A172 (cell line): ENCODE measurements at regions not wholly inside any gene's neighbourhood (a gene's known extent, or its start where the extent isn't known, plus 50 kb on each side); places are given as distances from the start of the nearest gene placed in this dataset.
A peak's percentile ranks its signal among the peaks of the same experiment; 100 is the strongest.

Experiments
- DNase-seq: peaks from one replicate; pipeline ENCODE4 v3.0.0-alpha.2; 2015; ENCODE audit warnings: low spot score

DNA sequence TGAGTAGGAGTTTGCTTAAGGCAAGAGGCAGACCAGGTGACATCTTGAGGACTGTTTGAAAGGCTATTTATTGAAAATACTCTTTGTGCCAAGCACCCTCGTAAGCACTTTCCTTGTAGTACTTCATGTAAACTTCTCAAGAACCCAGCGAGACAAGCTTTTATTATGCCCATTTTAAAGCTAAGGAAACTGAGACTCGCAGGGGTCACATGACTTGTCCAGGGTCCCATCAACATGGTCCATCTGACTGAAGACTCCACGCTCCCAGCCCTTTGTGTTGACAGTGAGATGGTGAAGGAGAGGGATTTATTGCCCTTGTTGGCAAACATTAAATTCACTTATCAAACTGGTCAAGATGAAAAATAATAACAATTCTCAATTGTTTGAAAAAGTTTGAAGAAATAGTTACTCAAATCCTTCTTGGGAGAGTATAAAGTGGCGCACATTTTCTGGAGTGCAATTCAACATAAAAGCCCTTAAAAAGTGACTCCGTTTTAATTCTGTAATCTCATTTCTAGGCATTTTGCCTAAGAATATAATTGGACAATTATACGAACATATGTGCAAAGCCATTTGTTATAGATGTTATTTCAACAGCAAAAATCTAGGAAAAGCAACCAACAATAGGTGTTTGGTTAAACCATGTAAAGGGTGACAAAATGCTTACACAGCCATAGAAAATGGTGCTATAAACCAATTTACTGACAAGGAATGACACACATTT, 270.5 kb upstream of the NCKAP5 start:
- DNase-seq, result no peak

- DNase-seq, result no peak
Observed at GRCh38 chr2:133839677-133840076, 271.4 kb upstream of the NCKAP5 start.

GRCh38 chr2:133840761-133841160, 272.5 kb upstream of the NCKAP5 start:
- DNase-seq, result no peak

DNA sequence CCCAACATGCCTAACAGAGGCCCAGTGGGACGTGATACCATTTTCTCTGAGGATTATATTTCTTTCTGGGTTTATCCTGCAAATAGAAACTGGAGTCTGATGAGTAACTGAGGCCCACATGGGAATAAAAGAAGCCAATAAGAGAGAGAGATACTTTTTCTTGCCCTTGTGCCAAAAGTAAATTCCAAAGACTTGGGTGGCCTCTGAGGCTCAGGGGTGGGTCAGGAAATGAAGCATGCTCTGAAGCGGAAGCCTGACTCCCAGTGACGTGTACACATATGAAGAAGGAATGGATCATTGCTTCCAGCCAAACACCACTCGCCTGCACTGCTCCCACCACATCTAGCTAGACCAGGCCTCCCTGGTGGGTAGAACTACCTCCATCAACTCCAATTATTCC, 273.6 kb upstream of the NCKAP5 start:
- DNase-seq, result peak; percentile 92

- no peak for DNase-seq
Observed at GRCh38 chr2:133842446-133842845, 274.2 kb upstream of the NCKAP5 start.

GRCh38 chr2:133843091-133843490, 274.8 kb upstream of the NCKAP5 start:
- no peak for DNase-seq

DNA sequence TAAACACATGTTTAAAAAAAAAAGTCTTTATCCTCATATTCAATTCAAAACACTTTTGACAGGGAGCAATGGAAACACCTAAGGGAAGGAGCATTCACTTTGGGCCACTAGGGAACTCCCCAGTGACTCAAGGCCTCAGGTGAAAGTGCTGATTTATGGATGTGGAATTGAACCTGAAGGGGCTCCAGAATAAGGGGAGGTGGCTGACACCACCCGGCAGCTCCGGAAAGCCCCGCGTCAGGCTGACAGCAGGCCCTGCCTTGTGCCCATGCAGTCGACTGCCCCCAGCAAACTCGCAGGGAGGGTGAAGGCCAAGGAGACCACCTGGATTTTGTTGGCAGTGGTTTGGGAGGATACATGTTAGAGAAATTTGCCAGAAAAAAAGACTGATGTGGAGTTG, 275.3 kb upstream of the NCKAP5 start:
- DNase-seq, result no peak

GRCh38 chr2:133844214-133844892, 276.1 kb upstream of the NCKAP5 start:
- DNase-seq, result peak; percentile 80

DNA sequence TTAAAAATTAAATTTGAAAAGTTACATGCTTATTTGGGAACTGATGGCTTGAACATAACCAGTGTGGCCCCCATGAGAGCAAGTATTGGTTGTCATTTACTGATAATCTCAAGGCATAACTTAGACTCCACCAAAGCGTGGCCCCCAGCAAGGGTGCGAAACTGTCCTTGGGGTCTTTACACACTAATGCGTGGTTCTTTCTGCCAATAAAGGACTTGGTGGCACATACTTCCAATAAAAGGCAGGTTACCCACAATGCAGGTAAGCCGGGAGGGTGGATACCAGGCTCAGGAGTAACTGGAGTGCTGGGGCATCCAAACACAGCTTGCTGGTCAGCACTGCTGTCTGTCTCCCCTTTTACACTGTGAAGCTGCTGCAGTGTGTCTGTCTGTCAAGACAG, 278.2 kb upstream of the NCKAP5 start:
- DNase-seq, result no peak

DNA sequence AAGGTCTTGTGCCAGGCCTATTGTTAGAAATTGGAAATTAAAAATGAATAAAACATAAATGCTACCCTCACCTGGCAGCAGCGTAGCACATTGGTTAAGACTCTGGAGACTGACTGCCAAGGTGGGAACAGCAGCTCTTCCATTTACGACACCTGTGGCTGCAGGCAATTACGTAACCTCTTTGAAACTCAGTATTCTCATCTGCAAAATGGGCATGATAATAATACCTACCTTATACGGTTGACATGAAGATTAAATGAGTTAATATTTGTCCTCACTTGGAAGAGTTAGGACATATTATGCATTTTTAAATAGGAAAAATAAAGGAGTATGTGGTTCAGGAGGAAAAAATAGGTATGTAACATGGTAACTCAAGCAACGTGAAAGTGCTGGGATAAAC, 279.3 kb upstream of the NCKAP5 start:
- DNase-seq, result no peak

GRCh38 chr2:133848111-133848649, 279.9 kb upstream of the NCKAP5 start:
- no peak for DNase-seq

DNA sequence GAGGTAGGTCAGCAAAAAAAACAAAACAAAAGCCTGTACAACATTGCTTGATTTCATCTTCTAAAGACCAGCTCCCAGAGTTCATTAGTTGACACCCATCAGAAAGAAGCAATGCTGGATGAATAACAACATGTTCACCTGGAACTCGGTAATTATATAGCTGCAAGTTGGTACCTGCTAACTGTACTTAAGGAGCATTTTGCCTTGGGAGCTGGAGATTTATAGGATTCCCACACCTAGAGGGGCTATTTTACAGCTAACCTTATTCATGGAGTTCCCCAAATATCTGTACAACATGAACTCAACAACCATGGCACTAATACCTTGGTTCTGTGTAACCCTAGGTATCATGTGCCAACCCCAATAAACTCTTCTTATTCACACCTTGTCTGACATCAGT, 281.1 kb upstream of the NCKAP5 start:
- DNase-seq, result no peak

GRCh38 chr2:133854603-133855200, 286.4 kb upstream of the NCKAP5 start:
- DNase-seq, result no peak

DNA sequence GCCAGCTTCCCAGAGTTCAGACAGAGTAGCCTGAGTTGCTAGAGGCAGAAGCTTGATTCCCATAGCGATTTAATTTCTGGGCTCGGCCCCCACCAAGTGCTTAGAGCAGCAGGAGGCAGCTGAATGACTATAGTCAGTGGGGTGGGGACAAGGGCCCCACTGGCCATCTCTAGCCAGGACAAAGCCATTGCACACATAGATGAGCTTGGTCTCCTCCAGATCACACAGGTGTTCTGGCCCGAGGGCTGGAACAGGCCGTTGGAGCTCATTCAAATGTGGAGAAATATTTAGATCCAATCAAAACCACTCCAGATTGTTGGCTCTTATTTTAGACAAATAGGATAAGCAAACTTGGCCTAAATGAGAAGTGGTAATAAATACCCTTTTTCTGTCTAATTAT, 287.3 kb upstream of the NCKAP5 start:
- DNase-seq, result no peak

DNA sequence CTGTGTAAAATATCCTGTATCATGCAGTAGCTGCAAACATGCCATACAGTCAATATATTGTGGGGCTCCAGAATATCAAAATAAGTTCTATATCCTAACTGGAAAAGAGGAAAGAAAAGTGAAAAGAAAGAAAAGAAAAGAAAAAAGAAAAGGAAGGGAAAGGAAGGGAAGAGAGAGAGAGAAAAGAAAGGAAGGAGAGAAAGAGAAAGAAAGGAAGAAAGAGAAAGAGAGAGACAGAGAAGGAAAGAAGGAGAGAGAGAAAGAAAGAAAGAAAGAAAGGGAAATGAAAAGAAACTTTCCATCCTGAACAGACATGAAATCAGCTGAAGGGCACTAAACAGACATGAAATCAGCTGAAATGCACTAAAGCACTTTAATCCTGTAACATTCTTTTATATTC, 288.4 kb upstream of the NCKAP5 start:
- DNase-seq, result no peak

DNA sequence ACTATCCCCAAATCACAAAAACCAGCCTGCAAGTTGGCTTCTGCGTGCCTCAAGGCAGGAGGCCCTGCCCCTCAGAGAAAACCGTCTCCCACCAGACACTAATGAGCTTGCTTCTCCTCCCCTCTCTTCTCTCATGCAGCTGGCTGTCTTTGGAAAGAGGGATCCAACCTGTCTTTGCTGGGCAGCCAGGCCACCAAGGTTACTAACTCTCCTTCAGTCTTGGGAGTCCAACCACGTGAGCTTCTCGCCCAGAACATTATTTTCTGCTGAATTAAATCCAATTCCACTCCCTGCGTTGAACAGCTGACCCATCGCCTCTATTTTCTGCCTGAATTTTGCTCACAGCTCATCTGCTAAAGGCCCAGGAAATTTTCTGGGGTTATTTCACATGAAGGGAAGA, 291.3 kb upstream of the NCKAP5 start:
- DNase-seq, result no peak

DNA sequence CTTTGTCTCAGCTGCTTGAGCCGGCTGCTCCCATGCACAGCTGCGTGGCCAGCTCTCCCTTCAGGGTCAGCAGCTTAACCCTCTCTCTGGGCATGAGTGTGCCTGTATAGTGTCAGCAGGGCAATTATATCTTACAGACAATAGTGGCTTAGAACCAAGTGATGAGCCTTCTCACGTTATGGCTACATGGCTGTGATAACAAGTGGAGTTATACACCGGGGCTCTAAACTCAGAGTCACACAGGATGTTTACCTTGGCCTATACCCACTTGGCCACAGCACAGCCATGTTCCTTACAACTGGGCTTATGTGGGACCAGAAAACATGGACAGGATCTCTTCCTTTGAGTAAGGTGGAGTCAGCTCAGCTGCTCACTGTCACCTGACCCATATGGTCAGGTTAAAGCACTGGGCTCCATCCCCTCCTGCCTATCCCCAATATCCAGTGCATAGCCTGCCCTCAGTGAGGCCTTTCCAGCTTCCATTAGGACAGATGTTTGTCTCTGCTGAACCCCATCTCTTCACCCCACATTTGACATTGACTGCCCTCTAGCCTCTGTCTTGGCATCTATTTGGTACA, 294.2 kb upstream of the NCKAP5 start:
- DNase-seq, result no peak

GRCh38 chr2:133863106-133863800, 295.0 kb upstream of the NCKAP5 start:
- no peak for DNase-seq

- no peak for DNase-seq
Observed at GRCh38 chr2:133865141-133865540, 296.9 kb upstream of the NCKAP5 start.

DNA sequence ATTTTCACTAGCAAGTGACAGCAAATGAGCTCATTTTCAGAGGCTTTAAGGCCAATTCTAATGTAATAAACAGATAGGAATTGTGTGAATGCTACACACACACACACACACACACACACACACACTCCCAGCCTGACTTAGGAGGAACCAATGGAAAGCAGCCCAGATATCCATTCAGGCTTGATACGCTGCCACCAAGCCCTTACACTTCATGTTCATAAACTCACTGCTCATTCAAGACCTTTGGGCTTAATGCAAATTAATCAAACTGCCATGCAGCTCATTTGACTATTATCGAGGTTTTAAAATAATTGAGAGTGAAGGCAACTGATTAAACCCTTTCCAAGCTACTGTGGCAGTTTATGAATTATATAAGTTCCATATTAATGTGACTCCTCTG, 298.9 kb upstream of the NCKAP5 start:
- no peak for DNase-seq

- peak; percentile 14 for DNase-seq
Observed at GRCh38 chr2:133871545-133872209, 303.4 kb upstream of the NCKAP5 start.
